ENCODE measurements at regions not wholly inside any gene's neighbourhood (a gene's known extent, or its start where the extent isn't known, plus 50 kb on each side); places are given as distances from the start of the nearest gene placed in this dataset.
"Not testable (repeated sequence)": the region's sequence is repeated elsewhere in the genome, so short reads cannot be mapped to it uniquely, and the experiment has no call there.

DNA sequence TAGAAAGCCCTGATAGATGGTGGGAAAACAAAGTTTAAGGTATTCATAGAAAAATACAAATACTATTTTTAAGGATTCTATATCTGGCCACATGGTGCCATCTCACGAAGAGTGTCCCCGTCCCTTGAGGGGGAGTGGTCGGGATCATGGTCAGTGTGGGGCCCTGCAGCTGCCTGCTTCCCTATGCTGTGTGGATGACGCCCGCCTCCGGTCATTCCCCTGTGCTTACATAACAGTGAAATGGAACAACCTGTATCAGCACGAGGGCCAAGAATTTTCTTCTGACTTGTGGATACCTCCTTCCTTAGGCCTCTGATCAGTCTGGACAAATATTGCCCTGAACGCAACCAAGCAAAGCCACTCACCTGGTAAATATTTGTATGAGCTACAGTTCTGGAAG lies 2724.1 kb upstream of the TPTE start:
- H3K27ac ChIP-seq; DNase-seq (ENCODE audit: low spot score in 2 of 2); H3K27me3 ChIP-seq; H3K36me3 ChIP-seq; H3K9me3 ChIP-seq; H3K4me3 ChIP-seq; H3K4me1 ChIP-seq: not testable (repeated sequence)
- no CpG with 5 or more reads among the region's 8 CpGs for WGBS, 2 donors

DNA sequence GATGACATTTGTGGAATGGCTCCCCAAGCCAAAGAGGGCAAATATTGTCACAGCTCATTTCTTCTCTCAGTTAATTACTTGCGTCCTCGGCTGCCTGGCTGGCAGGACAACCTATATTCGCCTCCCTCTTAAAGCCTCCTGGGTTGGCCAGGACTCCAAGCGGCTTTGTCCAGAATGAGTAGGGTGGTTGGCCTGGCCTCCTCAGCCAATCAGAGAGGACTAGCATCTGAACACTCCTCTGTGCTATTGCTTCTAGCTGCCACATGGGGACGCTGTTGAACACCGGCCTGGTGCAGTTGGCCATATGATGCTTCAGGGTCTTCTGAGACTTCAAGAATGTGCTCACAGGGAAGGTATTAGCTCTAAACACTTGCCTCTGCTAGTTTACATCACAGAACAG lies 2722.9 kb upstream of the TPTE start:
- not testable (repeated sequence) for H3K27me3 ChIP-seq; H3K27ac ChIP-seq; DNase-seq (ENCODE audit: low spot score in 2 of 2); H3K4me3 ChIP-seq; H3K4me1 ChIP-seq; H3K9me3 ChIP-seq; H3K36me3 ChIP-seq
- no CpG with 5 or more reads among the region's 6 CpGs for WGBS, 2 donors

DNA sequence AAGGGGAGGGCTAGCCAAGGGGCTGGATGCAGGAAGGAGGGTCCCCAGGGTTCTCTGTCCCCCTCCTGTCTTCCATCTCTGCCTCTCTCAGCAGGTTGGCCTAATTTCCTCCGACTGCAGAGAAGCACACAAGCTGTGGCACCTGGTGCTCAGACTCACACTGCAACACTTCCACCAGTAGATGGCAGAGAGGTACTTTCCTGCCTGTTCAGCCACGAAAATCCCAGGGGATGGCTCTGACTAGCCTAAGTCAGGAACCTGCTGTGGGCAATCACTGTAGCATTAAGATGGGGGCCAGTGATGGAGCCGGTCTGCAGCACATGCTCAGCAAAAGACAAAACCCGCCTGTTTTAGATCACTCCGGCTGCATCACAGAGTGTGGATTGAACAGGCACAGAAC lies 2721.7 kb upstream of the TPTE start:
- not testable (repeated sequence) for DNase-seq (ENCODE audit: low spot score in 2 of 2); H3K27ac ChIP-seq; H3K4me1 ChIP-seq; H3K27me3 ChIP-seq; H3K36me3 ChIP-seq; H3K9me3 ChIP-seq; H3K4me3 ChIP-seq
- WGBS, 2 donors: no CpG with 5 or more reads among the region's 5 CpGs

DNA sequence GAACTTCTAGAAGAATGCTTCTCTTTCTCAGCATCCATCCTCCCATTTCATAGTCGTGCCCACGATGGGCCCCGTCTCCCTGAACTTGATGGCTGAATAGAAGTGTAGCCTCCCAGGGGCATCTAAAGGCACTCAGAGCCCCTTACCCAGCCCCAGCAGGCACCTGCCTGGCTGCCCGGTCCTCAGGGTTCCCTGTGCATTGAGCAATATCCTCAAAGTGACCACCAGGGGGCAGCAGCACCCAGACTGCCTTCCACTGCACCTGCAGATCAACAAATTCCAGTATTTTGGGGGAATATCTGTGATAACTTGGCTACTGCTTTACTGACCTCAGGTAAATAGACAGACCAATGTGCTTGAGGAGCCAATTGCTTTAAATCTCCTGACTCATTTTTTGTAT lies 2707.9 kb upstream of the TPTE start:
- H3K36me3 ChIP-seq; H3K27me3 ChIP-seq; H3K9me3 ChIP-seq; H3K4me1 ChIP-seq; DNase-seq (ENCODE audit: low spot score in 2 of 2); H3K27ac ChIP-seq; H3K4me3 ChIP-seq: not testable (repeated sequence)
- no CpG with 5 or more reads among the region's 4 CpGs for WGBS, 2 donors

DNA sequence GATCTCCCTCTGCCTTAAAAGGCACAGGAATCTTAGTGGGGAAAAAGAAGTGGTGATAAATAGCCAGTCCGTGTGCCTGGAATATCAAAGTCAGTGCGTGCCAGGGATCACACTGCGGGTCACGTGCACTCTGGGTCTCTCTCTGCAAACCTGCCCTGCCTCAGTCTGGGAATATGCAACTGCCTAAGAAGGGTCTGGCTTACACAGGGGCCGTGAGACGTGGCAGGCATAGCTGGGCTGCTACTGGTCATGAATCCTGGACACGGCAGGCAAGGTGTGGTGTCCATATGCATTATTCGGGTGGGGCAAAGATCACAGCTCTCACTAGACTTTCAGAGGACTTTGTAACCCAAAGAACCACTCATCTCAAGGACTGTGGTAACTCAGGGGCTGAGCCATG lies 2704.4 kb upstream of the TPTE start:
- not testable (repeated sequence) for H3K9me3 ChIP-seq; H3K27ac ChIP-seq; DNase-seq (ENCODE audit: low spot score in 2 of 2); H3K27me3 ChIP-seq; H3K4me3 ChIP-seq; H3K4me1 ChIP-seq; H3K36me3 ChIP-seq
- WGBS, 2 donors: no CpG with 5 or more reads among the region's 8 CpGs

DNA sequence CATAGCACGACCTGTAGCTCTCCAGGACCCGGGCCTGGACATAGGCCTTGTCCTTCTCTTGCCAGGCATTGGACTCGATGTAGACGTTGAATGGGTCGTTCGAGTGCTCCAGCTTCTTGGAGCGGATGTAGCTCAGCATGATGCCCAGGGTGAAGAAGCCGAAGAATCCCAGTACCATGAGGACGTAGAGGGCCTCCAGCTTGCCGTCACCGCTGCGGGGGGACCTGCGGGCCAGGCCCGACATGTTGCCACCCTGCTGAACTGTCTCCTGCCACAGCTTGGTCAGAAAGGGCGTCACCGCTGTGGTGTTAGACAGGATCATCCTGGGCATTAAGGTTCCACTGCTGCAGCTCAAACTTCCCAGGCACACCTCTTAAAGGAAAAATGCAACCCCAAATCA lies 2702.1 kb upstream of the TPTE start:
- not testable (repeated sequence) for DNase-seq (ENCODE audit: low spot score in 2 of 2); H3K27ac ChIP-seq; H3K36me3 ChIP-seq; H3K4me3 ChIP-seq; H3K4me1 ChIP-seq; H3K9me3 ChIP-seq; H3K27me3 ChIP-seq
- WGBS, 2 donors: no CpG with 5 or more reads among the region's 16 CpGs

DNA sequence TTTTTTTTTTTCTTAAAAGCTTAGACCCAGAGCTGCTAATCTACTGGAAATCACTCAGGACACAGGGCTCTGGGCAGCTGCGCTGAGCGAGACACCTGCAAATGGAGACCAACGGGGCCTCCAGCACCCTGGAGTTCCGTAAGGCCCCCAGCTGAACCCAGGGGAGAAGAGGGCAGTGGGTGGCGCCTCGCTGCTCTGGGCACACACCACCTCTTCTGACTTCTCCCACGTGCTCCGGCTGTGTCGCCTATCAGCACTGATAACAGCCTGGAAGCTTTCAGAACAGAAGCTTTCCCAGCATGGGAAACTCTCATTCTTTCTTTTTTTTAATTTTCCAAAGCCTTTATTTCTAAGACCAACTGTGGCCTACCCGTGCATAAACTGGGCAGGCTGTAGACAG lies 2695.8 kb upstream of the TPTE start:
- not testable (repeated sequence) for H3K4me1 ChIP-seq; H3K36me3 ChIP-seq; H3K27me3 ChIP-seq; DNase-seq (ENCODE audit: low spot score in 2 of 2); H3K4me3 ChIP-seq; H3K27ac ChIP-seq; H3K9me3 ChIP-seq
- WGBS, 2 donors: no CpG with 5 or more reads among the region's 10 CpGs

DNA sequence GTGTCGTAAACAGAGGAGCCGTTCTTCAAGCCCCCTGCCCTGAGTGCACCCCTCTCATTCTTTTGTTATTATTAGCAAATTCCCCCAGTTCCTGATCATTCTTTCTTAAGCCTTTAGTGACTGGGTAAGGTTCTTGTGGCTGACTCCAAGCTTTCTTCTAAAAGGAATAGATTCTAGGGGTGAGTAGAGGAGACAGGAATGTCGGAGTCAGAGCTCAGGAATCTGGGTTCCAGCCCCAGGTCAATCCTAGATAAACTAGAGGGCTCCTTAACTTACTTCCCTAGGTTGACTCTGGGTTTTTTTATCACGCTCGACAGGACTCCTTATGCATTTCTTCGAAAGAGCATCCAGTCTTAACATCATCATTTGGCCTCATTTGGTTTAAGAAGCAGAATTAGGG lies 2695.2 kb upstream of the TPTE start:
- not testable (repeated sequence) for H3K4me1 ChIP-seq; DNase-seq (ENCODE audit: low spot score in 2 of 2); H3K27me3 ChIP-seq; H3K36me3 ChIP-seq; H3K27ac ChIP-seq; H3K4me3 ChIP-seq; H3K9me3 ChIP-seq
- WGBS, 2 donors: no CpG with 5 or more reads among the region's 6 CpGs

DNA sequence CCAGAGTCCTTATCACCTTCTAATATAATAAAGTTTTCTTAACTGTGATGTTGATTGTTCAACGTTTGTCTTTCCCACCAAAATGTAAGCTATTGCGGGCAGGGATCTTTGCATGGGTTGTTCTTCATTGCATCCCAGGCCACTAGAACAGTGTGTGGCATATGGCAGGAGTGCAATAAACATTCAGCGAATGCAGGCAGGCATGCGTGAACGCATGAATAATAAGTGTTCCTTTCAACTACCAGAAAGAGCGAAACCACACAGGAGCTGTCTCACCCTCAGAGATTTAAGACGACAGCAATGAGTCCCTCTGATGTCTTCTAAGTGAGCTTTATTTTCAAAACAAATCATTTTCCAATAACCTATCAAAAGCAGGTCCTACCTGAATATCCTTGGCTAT lies 2693.1 kb upstream of the TPTE start:
- not testable (repeated sequence) for H3K4me3 ChIP-seq, H3K9me3 ChIP-seq
- WGBS, 2 donors: no CpG with 5 or more reads among the region's 7 CpGs

DNA sequence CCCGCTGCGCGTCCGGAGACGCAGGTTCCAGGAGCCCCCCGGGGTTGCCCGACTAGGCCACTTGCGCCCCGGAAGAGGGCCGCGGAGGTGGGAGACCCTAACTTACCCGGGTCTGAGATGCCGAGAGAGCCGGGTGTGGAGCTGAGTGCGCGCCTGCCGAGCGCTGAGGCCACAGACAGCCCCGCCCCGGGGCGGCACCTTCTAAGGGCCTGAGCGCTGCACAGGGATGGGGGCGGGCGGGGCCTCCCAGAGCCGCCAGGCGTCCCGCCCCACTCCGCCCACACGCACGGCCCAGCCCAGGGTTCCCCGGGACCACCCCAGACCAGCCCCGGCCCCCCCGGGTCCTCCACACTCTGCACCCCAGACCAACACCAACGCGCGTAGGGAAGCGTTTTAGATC lies 2692.0 kb upstream of the TPTE start:
- DNase-seq (ENCODE audit: low spot score in 2 of 2); H3K4me1 ChIP-seq; H3K9me3 ChIP-seq; H3K4me3 ChIP-seq; H3K36me3 ChIP-seq; H3K27me3 ChIP-seq; H3K27ac ChIP-seq: not testable (repeated sequence)
- no CpG with 5 or more reads among the region's 37 CpGs for WGBS, 2 donors

More for the DNA sequence above, 2693.1 kb upstream of the TPTE start:
- H3K36me3 ChIP-seq; H3K4me1 ChIP-seq; DNase-seq (ENCODE audit: low spot score in 2 of 2); H3K27me3 ChIP-seq; H3K27ac ChIP-seq: not testable (repeated sequence)

DNA sequence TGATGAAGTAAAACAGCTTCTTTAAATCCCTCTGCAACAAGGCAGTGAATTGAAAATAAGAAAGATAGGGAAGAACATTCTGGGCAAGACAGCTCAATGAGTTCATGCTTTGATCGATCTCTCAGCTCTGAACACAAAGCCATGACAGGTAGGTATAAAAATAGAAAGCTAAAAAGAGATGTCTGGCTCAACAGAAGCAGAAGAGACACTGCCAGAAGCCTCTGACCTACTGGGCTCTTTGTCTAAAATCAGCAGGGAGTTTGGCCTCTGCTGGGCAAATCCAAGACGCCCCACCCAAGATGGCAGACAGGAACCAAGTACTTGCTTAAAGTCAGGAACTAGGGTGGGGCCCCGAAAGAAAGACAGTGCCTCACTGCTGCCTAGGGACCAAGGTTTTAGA lies 2684.1 kb upstream of the TPTE start:
- H3K27me3 ChIP-seq; H3K36me3 ChIP-seq; H3K27ac ChIP-seq; H3K4me1 ChIP-seq; H3K4me3 ChIP-seq; H3K9me3 ChIP-seq; DNase-seq (ENCODE audit: low spot score in 2 of 2): not testable (repeated sequence)
- WGBS, 2 donors: no CpG with 5 or more reads among the region's 3 CpGs

DNA sequence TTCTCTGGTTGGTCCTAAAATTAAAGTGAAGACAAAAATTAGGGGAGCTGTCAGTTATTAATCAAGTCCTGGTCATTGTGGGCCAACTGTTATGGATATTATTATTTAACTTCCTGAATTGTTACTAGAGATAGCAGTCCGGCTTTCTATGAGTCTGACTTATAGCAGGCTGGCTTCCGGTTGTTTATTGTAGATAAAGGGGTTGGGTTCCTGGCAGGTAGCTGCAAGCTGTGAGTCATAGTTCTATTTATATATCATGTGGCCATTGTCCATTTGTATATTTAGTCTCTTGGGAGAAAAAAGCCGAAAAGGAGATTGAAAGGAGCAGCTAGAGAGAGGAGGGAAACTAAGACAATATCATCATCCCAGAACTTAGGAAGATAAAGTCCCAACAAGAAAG lies 2668.0 kb upstream of the TPTE start:
- not testable (repeated sequence) for H3K4me1 ChIP-seq; H3K9me3 ChIP-seq; DNase-seq (ENCODE audit: low spot score in 2 of 2); H3K27ac ChIP-seq; H3K27me3 ChIP-seq; H3K4me3 ChIP-seq; H3K36me3 ChIP-seq
- no CpG with 5 or more reads among the region's 3 CpGs for WGBS, 2 donors

DNA sequence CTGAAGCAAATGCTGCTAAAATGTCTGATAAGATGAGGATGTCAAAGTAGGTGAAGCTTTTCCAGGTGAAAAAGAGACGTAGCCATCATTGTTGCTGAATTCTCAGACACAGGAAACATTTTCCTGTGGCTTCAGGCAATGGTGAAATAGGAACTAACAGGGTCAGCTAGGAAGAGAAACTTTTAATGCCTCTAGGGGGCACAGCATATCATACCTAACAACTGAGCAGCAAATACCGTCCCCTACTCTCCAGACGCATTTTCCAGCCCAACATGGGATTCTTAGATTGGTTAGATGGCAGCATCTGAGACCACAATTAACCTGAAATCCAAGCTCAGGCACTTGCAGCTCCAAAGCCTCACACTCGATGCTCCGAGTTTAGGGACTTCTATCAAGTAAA lies 2667.5 kb upstream of the TPTE start:
- H3K36me3 ChIP-seq; DNase-seq (ENCODE audit: low spot score in 2 of 2); H3K27me3 ChIP-seq; H3K9me3 ChIP-seq; H3K27ac ChIP-seq; H3K4me3 ChIP-seq; H3K4me1 ChIP-seq: not testable (repeated sequence)
- WGBS, 2 donors: no CpG with 5 or more reads among the region's 5 CpGs
